NCI-H2227 treated with DMSO at 0.1 percent for 48 hours (cell line): ENCODE measurements at regions not wholly inside any gene's neighbourhood (a gene's known extent, or its start where the extent isn't known, plus 50 kb on each side); places are given as distances from the start of the nearest gene placed in this dataset.

Experiments
- DNase-seq: peaks from one replicate; lab custom pipeline; 2025; lab: John Stamatoyannopoulos, UW

DNA sequence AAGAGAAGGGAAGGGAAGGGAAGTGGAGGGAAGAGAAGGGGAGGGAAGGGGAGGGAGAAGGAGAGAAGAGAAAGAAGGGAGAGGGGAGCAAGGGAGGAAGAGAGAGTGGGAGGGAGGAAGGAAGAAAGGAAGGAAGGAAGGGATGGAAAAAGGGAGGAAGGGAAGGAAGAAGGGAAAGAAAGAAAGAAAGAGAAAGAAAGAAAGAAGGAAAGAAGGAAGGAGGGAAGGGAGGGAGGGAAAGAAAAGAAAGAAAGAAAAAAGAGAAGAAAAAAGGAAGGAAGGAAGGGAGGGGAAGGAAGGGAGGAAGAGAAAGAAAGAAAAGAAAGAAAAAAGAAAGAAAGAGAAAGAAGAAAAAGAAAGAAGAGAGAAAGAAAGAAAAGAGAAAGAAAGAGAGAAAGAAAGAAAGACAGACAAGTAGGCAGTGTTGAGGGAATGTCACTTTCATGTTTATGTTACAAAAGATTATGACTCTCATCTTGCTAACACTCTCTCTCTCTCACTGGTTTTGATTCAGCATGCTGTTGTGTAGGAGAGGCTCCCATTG is 58.0 kb upstream of the ZNF804A start:
- no peak for DNase-seq

DNA sequence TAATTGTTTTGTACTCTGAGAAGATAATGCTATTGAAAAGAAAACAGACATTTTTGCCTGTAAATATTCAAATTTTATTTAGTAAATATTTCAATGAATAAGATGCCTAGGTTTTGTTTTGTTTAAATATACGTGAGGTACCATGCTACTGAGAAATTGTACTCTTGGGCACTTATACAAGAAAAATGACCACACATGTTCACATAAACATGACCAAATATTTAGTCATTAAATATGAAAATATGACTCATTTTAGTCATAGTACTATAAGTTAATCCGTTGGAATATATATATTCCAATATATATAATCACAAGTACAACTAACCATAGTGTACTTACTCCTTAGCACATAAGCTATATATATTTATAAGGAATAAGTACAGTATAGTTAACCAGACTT is 56.7 kb upstream of the ZNF804A start:
- DNase-seq = no peak

DNA sequence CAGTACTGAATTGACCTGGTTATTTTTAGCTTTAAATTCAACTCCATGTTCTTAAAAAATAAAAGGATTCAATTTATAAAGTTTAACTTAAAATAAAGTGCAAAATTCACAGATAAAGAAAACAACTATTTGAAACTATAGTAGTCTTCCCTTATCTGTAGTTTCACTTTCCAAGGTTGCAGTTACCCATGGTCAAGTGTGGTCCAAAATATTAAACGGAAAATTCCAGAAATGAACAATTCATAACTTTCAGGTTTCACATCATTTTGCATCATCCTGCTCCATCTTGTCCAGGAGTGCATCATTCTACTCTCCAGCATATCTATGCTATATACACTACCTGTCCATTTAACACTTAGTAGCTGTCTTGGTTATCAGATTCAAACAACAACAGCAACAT is 54.5 kb upstream of the ZNF804A start:
- no peak for DNase-seq
